RPMI7951 (cell line): ENCODE measurements at regions not wholly inside any gene's neighbourhood (a gene's known extent, or its start where the extent isn't known, plus 50 kb on each side); places are given as distances from the start of the nearest gene placed in this dataset.

ENCODE experiments used
- DNase-seq: peaks from one replicate; pipeline ENCODE4 v3.0.0-alpha.2; 2012; ENCODE audit warnings: low read depth

GRCh38 chr13:26837102-26837501 lies 76.5 kb upstream of the GPR12 start:
- DNase-seq, result no peak

GRCh38 chr13:26836626-26837025 lies 76.0 kb upstream of the GPR12 start:
- no peak for DNase-seq

GRCh38 chr13:26834646-26835045 lies 74.1 kb upstream of the GPR12 start:
- DNase-seq, result no peak

- no peak for DNase-seq
Observed at GRCh38 chr13:26831336-26831908, 70.8 kb upstream of the GPR12 start.

GRCh38 chr13:26829716-26830115 lies 69.1 kb upstream of the GPR12 start:
- DNase-seq, result no peak

- DNase-seq, result no peak
Observed at GRCh38 chr13:26824581-26824980, 64.0 kb upstream of the GPR12 start.

- DNase-seq, result no peak
Observed at GRCh38 chr13:26822146-26822545, 61.6 kb upstream of the GPR12 start.

GRCh38 chr13:26821672-26822071 lies 61.1 kb upstream of the GPR12 start:
- DNase-seq, result no peak

GRCh38 chr13:26820871-26821270 lies 60.3 kb upstream of the GPR12 start:
- DNase-seq, result no peak

- no peak for DNase-seq
Observed at GRCh38 chr13:26819046-26819445, 58.5 kb upstream of the GPR12 start.

GRCh38 chr13:26816881-26817280 lies 56.3 kb upstream of the GPR12 start:
- no peak for DNase-seq

GRCh38 chr13:26813980-26814348 lies 53.4 kb upstream of the GPR12 start:
- DNase-seq, result no peak

- no peak for DNase-seq
Observed at GRCh38 chr13:26813321-26813979, 52.9 kb upstream of the GPR12 start.

GRCh38 chr13:26811581-26811980 lies 51.0 kb upstream of the GPR12 start:
- no peak for DNase-seq
